Gastroesophageal sphincter (tissue), 3 donors: ENCODE measurements at regions not wholly inside any gene's neighbourhood (a gene's known extent, or its start where the extent isn't known, plus 50 kb on each side); places are given as distances from the start of the nearest gene placed in this dataset.

Experiments used
- CTCF ChIP-seq, 4 experiments: fragments of 200-600 bp in 2 of 4; fragments of 450-650 bp in 2 of 4; sonication (generic) in 1 of 4; IDR thresholded peaks; one replicate each; pipeline ENCODE4 v1.5.1; 2017 to 2019; ENCODE audit warnings: antibody characterized with exemption in 4 of 4, mild to moderate bottlenecking in 2 of 4, moderate library complexity in 2 of 4
- EP300 ChIP-seq: sonication (generic); formaldehyde crosslinking; IDR thresholded peaks from one replicate; pipeline ENCODE4 v1.6.1; 2017; ENCODE audit warnings: antibody characterized with exemption, mild to moderate bottlenecking
- POLR2A ChIP-seq, 2 donors: fragments of 450-650 bp; IDR thresholded peaks; one replicate each; pipeline ENCODE4 v1.6.1; 2017; ENCODE audit warnings: antibody characterized with exemption in 2 of 2, mild to moderate bottlenecking in 2 of 2, moderate library complexity in 1 of 2
- POLR2AphosphoS5 ChIP-seq: sonication (generic); formaldehyde crosslinking; IDR thresholded peaks from one replicate; pipeline ENCODE4 v1.6.1; 2017; ENCODE audit warnings: antibody characterized with exemption

- TF ChIP-seq CTCF (IDR thresholded peaks at IDR 0.05), result no peak
- TF ChIP-seq POLR2AphosphoS5, result no peak
- no peak for TF ChIP-seq POLR2A (IDR thresholded peaks at IDR 0.05)
- TF ChIP-seq EP300, result no peak
Measured at GRCh38 chr20:17823409-17824144, 123.8 kb downstream of the BANF2 start.
